NB4 (cell line): ENCODE measurements at regions not wholly inside any gene's neighbourhood (a gene's known extent, or its start where the extent isn't known, plus 50 kb on each side); places are given as distances from the start of the nearest gene placed in this dataset.

ENCODE experiments used
- DNase-seq: peaks from one replicate; pipeline ENCODE4 v3.0.0; 2010; ENCODE audit warnings: low read depth
- H3K4me3 ChIP-seq: one replicate; pipeline ENCODE4 v1.5.1; 2011; ENCODE audit warnings: mild to moderate bottlenecking, low read depth, low read length, moderate library complexity
- CTCF ChIP-seq: IDR thresholded peaks from one replicate; pipeline ENCODE4 v1.5.1; 2012; ENCODE audit warnings: low read depth, low read length
- MAX ChIP-seq: IDR thresholded peaks from 2 replicates; pipeline ENCODE4 v1.6.1; 2011; ENCODE audit warnings: low read depth, low read length
- MYC ChIP-seq: IDR thresholded peaks from 2 replicates; pipeline ENCODE4 v1.6.1; 2011; ENCODE audit warnings: low read depth, low read length
- POLR2A ChIP-seq: IDR thresholded peaks from 2 replicates; pipeline ENCODE4 v1.6.1; 2011; ENCODE audit warnings: mild to moderate bottlenecking; ENCODE audit not compliant: insufficient read length; ENCODE audit errors: extremely low read depth

GRCh38 chr4:66328803-66329574 is 658.7 kb upstream of the EPHA5 start:
- H3K4me3 ChIP-seq, result no peak overlapping the region
- DNase-seq, result no peak
- TF ChIP-seq CTCF (no peak), MYC (no peak), POLR2A (no peak), MAX (no peak)

- no peak for TF ChIP-seq MAX
- TF ChIP-seq POLR2A, result no peak
- TF ChIP-seq CTCF, result no peak
- TF ChIP-seq MYC, result no peak
Measured at GRCh38 chr4:66307641-66308438, 637.6 kb upstream of the EPHA5 start.

GRCh38 chr4:66300336-66300934 is 630.1 kb upstream of the EPHA5 start:
- TF ChIP-seq CTCF (no peak), POLR2A (no peak), MYC (no peak), MAX (no peak)
- no peak for DNase-seq
- H3K4me3 ChIP-seq, result no peak overlapping the region

More at GRCh38 chr4:66307641-66308438, 637.6 kb upstream of the EPHA5 start:
- H3K4me3 ChIP-seq, result no peak overlapping the region
- no peak for DNase-seq

GRCh38 chr4:66298569-66298968 is 628.3 kb upstream of the EPHA5 start:
- TF ChIP-seq POLR2A (no peak), MAX (no peak), CTCF (no peak), MYC (no peak)
- no peak overlapping the region for H3K4me3 ChIP-seq
- DNase-seq, result no peak

- no peak overlapping the region for H3K4me3 ChIP-seq
- TF ChIP-seq MYC (no peak), MAX (no peak), POLR2A (no peak), CTCF (no peak)
- no peak for DNase-seq
Measured at GRCh38 chr4:66297703-66298102, 627.4 kb upstream of the EPHA5 start.
